GM12891 (cell line): ENCODE measurements at regions not wholly inside any gene's neighbourhood (a gene's known extent, or its start where the extent isn't known, plus 50 kb on each side); places are given as distances from the start of the nearest gene placed in this dataset.

Source experiments
- PAX5 ChIP-seq: IDR thresholded peaks from 2 replicates; pipeline ENCODE4 v1.6.1; 2011; ENCODE audit warnings: low read length, moderate library complexity, mild to moderate bottlenecking; ENCODE audit not compliant: insufficient read depth, severe bottlenecking
- POLR2A ChIP-seq: IDR thresholded peaks from 2 replicates; pipeline ENCODE4 v1.6.1; 2011; ENCODE audit warnings: low read depth, low read length, control low read depth
- POLR2AphosphoS5 ChIP-seq: IDR thresholded peaks from 2 replicates; pipeline ENCODE4 v1.6.1; 2011; ENCODE audit warnings: low read depth, low read length, control low read depth
- POU2F2 ChIP-seq: IDR thresholded peaks from 2 replicates; pipeline ENCODE4 v1.6.1; 2011; ENCODE audit warnings: low read depth, mild to moderate bottlenecking, control low read depth, low read length, moderate library complexity
- SPI1 ChIP-seq: IDR thresholded peaks from 2 replicates; pipeline ENCODE4 v1.6.1; 2011; ENCODE audit warnings: low read depth, low read length, control low read depth
- TAF1 ChIP-seq: IDR thresholded peaks from 2 replicates; pipeline ENCODE4 v1.6.1; 2011; ENCODE audit warnings: low read depth, low read length, control low read depth

DNA sequence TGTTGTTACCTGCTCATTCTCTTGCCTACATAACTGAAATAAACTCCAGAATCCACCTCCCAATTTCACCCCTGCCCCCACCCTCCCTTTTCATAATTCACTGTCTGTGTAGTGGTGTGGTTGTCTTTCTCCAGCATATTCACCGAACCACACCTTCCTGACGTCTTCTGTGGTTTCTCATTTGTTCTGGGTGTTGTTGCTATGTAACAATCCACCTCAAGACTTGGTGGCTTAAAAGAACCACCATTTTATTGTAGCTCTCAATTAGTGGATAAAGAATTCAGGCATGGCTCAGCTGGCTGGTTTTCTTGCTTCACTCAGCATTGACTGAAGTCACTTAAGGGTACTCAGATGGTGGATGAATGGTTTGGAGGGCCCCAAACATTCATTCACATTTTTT lies 229.8 kb downstream of the MAF start:
- TF ChIP-seq POLR2A (no peak), POLR2AphosphoS5 (no peak), TAF1 (no peak), SPI1 (no peak), POU2F2 (no peak), PAX5 (no peak)
